ENCODE measurements at regions not wholly inside any gene's neighbourhood (a gene's known extent, or its start where the extent isn't known, plus 50 kb on each side); places are given as distances from the start of the nearest gene placed in this dataset.

GRCh38 chr11:62044639-62045121 is 77.2 kb upstream of the FTH1 start:
- TF ChIP-seq CTCF (conservative IDR thresholded peaks at IDR 0.05; ENCODE audit: low read length) (no peak), EZH2phosphoT487 (IDR thresholded peaks at IDR 0.05; ENCODE audit: borderline replicate concordance) (no peak)
